GM12873 (cell line): ENCODE measurements at regions not wholly inside any gene's neighbourhood (a gene's known extent, or its start where the extent isn't known, plus 50 kb on each side); places are given as distances from the start of the nearest gene placed in this dataset.

Source experiments
- TF ChIP-seq, protein P1 (sequence below): IDR thresholded peaks from 2 replicates; pipeline ENCODE4 v1.5.1; 2012; ENCODE audit warnings: low read depth, mild to moderate bottlenecking, moderate library complexity, low read length, control low read depth; ENCODE audit not compliant: insufficient read depth; ENCODE audit errors: missing control alignments

DNA sequence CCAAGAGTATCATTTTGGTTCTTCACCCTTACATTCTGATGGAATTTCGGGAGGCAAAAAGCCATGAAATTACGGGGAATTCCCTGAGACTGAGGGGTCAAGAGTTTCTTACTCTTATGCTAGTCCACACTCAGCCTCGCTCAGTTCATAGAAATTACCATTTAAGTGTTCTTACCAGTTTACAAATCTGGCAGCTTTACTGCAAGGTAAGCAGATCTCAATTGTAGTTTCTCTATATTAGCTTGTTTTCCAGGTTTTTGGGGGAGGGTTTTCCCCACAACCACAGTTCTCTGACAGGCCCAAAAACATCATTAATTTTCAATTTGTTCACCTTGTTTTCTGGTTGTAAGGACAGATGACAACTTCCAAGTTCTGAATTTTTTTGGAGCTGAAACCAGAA is 1028.4 kb downstream of the FAM181B start:
- TF ChIP-seq, protein P1, sequence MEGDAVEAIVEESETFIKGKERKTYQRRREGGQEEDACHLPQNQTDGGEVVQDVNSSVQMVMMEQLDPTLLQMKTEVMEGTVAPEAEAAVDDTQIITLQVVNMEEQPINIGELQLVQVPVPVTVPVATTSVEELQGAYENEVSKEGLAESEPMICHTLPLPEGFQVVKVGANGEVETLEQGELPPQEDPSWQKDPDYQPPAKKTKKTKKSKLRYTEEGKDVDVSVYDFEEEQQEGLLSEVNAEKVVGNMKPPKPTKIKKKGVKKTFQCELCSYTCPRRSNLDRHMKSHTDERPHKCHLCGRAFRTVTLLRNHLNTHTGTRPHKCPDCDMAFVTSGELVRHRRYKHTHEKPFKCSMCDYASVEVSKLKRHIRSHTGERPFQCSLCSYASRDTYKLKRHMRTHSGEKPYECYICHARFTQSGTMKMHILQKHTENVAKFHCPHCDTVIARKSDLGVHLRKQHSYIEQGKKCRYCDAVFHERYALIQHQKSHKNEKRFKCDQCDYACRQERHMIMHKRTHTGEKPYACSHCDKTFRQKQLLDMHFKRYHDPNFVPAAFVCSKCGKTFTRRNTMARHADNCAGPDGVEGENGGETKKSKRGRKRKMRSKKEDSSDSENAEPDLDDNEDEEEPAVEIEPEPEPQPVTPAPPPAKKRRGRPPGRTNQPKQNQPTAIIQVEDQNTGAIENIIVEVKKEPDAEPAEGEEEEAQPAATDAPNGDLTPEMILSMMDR = no peak

DNA sequence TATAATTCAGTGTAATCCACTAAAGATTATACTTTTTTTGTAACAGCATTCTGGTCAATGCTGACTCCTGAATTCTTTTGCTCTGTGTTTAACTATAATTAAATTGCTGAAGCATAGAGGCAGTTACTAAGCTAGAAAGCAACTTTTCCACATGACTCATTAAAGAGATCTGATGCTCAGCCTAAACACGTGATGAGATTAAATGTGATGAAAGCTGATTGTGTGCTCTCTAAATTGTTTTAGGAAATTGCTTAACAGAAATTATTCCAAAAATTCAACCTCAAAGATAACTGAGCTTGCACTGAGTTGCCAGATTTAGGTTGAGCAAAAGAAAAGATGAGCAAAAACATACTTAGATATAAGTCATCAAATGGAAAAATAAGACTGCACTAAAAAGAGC is 1033.6 kb downstream of the FAM181B start:
- TF ChIP-seq, protein P1 = no peak

DNA sequence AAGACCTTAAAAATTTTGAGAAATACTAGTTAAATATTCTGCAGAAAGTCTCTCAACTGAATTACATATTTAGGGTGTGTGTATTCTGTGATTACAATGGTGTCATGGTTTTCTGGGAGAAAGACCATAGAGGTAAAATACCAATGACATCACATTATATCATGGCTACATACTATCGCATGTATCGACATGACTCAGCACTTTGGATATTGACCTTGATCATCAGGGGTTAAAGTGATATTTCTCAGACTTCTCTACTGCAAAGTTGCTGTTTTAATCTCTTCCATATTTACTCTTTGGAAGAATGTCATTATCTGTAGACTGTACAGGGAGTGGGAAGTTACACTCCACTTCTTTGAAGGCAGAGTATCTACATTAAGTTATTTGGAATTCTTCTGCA is 1046.6 kb downstream of the FAM181B start:
- TF ChIP-seq, protein P1 = no peak

- TF ChIP-seq, protein P1 = no peak
These were observed 1059.5 kb downstream of the FAM181B start for GRCh38 chr11:81674211-81674610.

- TF ChIP-seq, protein P1 = no peak
These were observed 1060.7 kb downstream of the FAM181B start for GRCh38 chr11:81673001-81673400.

- TF ChIP-seq, protein P1 = no peak
These were observed 1063.6 kb downstream of the FAM181B start for GRCh38 chr11:81669935-81670543.

DNA sequence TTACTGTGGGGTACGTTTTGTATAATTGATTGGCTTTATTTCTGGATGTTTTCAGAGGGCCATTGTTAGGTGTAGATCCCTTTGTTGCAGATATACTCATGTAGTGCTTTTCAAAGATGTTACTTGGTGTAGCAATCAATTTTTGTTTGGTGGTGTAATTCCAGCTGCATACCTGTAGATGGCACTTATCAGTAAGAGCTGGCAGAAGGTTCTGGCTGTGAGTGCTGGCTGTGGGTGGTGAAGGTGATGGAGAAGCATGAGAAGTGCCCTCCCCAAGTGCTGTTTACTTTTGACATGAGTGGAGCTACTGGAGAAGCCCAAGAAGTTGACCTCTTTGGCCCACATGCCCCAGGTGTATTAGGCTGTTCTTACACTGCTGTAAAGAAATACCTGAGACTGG is 1074.9 kb downstream of the FAM181B start:
- TF ChIP-seq, protein P1 = peak; percentile 72

GRCh38 chr11:81655351-81655750 is 1078.3 kb downstream of the FAM181B start:
- TF ChIP-seq, protein P1 = no peak
